NCI-H1694 treated with DMSO at 0.1 percent for 48 hours (cell line): ENCODE measurements at regions not wholly inside any gene's neighbourhood (a gene's known extent, or its start where the extent isn't known, plus 50 kb on each side); places are given as distances from the start of the nearest gene placed in this dataset.

Experiments used
- DNase-seq: peaks from one replicate; lab custom pipeline; 2025; lab: John Stamatoyannopoulos, UW

DNA sequence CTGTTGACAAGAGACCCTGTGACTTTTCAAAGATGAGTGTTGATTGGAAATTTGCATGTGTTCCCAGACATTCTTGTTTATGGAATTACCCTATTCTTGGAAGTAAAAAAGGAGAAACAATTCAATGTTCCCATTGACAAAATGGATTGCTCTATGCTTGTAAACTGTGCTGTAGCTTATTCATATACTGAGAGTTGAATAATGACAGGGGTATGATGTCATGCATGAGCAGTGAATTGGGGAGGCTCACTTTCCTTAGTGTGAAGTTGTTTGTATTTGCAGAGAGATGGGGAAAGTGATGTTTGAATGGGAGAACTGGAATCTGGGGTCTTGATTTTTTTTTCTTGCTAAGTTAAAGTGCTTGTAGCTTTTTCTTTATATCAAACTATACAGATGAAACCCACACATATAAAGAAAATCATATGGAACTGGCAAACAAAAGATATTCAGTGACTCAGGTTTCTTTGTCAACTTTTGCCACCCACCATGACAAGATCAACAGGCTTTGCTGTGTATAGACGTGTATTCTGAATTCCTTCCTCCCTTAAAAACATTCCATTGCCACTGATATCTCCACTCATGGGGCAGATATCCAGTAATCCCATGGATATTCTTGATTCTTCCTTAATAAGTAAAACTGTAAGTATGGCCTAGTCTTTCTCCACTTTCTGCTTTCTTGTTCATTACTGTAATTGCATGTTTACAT is 97.8 kb upstream of the JAG1 start:
- DNase-seq: no peak

DNA sequence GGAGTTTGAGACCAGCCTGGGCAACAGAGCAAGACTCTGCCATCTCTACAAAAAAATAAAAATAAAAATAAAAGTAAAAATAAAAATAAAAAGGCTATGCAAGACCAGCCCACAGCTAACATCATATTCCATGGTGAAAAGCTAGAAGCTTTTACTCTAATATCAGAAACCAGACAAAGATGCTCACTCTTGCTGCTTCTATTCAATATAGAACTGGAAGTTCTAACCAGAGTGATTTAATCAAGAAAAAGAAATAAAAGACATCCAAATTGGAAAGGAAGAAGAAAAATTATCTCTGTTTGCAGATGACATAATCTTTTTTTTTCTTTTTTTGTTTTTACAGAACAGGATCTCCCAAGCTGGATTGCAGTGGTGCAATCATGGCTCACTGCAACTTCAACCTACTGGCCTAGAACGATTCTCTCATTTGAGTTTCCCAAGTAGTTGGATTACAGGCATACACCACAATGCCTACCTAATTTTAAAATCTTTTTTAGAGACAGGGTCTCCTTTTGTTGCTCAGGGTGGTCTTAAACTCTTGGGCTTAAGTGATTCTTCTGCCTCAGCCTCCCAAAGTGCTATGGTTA is 100.7 kb upstream of the JAG1 start:
- no peak for DNase-seq

- DNase-seq: no peak
These were observed 103.9 kb upstream of the JAG1 start for GRCh38 chr20:10777710-10778109.

- no peak for DNase-seq
These were observed 106.1 kb upstream of the JAG1 start for GRCh38 chr20:10779911-10780310.

DNA sequence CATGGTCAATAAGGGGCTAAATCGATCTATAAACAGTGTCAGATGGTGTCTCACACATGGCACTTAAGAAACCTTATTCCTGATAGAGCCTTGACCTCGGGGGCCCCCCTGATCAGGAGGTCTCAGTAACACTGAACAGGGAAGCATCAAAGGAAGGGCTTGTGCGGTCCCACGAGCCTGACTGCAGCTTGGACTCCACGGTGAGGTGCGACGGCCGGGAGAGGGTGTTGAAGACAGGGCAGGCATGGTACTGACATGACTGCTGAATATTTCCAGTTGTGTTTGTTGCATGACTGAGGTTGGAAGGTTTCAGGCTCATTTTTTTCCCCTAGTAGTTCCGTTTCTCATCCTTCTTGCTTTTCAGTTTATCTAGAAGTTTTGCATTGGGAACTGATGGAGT is 107.1 kb upstream of the JAG1 start:
- no peak for DNase-seq

DNA sequence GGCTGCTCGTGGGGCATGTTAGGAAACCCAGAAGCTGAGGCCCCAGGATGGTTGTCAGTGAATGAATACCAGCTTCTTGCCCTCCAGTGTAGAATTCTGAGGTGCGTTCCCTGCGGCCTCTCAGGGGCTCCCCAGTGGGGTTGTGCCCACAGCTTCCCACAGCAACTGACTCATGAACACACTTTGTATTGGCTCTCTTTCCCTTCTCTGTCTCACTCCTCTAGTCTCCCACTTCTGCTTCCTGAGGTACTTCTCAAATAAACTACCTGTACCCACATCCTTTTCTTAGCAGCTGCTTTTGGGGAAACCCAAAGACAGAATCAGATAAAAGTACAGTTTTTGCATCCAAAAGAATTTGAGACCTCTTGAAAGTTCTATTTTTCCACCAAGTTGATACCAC is 107.7 kb upstream of the JAG1 start:
- DNase-seq: no peak

GRCh38 chr20:10783707-10784553 is 110.1 kb upstream of the JAG1 start:
- no peak for DNase-seq

DNA sequence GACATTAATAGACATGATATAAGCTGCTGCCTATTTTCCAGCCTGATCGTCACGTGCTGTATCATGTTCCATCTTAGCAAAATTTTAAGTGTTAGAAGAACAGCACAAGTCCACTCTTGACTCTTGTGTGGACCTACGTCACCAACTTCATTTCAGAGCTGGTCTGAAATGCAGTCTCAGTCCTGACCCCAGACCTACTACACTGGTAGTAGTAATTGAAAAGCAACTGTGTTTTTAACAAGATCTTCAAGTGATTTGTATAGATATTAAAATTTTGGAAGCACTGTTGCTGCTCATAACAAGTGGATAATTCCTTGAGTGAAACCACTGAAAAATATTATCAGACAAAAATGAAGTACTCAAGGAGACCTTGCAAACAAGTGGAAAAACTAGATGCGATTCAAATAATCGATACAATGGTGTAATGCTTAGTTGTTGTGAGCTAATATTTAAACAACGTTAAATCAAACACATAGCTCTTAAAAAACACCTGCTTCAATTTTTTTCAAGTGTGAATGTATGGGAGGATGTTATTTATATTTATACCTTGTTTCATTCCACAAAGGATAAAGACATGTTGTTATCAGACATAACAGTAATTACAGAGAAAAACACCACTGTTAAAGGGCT is 110.9 kb upstream of the JAG1 start:
- DNase-seq: no peak

DNA sequence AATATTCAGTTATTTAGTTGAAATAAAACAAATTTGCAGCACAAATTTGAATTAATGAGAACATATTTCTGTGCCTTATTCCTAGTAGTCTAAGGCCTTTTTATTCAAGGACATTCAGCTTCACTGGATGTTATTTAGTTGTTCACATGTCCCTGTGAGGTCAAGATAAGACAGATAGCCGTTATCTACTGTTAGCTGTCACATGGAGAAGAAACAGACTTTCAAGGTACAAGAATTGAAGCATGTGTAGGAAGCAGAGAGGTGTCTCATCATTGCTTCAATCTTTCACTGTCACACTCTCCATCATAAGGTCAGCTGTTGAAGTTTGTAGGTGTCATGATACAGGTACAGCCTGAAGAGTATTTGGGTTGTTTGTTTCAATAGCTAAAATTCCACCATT is 112.9 kb upstream of the JAG1 start:
- no peak for DNase-seq

DNA sequence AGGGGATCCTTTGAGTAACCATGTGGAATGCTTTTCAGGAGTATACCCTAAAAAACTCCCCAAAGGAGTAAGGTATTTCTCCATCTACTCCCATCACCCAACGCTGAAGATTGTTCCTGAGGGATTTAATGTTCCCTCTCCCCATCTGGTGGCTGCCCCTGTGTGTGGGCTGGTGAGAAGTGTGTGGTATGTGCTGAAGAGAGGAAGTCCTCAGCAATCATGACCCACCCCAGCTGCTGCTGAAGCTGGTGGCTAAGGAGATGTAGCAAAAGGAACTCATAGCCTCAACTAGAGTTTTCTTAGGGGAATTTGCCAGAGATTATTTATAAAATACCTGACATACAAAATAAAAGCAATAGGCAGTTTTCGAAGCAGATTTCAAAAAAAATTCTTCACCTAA is 114.3 kb upstream of the JAG1 start:
- DNase-seq: no peak

DNA sequence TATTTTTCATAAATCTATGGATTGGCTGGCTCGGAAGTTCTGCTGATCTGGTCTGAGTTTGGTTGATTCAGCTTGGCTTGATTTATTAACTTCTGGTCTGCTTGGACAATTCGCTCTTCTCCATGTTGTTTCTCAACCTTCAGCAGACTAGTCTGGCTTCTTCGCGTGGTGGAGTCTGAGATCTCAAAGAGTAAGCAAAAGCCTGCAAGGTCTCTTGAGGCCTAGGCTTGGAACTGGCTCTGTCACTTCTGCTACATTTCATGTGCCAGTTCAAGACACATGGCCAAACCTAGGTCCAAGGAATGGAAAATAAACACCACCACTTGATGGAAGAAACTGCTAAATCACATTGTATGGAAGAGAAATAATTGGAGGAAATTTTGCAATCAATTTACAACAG is 115.1 kb upstream of the JAG1 start:
- no peak for DNase-seq

DNA sequence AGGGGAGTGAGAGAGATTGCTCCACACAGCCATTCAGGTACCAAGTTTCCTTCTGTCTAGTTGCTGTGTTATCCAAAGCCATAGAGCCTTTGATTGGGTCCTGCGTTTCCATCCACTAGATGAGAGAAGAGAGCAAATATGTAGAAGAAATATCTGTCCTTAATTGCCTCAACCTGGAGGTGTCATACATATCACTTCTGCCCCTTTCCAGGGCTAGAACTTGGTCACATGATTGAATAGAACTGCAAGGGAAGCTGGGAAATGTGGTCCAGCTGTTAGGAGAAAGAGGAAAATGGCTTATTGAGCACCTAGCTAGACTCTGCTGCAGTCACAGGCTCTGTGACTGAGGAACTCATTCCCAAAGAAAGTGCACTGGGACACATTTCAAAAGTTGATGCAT is 115.6 kb upstream of the JAG1 start:
- DNase-seq: no peak

DNA sequence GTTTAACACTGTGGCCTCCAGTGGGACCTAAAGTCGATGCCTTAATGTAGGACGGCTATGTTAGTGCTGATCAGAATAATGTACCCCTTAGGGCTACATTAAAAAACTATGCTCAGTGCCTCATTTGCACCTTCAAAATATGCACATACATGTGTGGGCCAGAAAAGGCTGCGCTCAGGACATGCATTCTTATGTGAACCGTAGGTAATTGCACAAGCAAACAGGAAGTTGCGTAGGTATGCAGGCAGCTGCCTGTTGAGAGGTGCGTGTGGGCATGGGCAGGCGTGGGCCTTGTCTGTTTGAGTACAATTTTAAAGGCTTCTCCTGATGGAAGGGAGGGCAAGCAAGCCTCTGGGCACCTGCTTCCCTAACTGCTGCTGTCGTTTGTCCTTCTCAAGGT is 116.2 kb upstream of the JAG1 start:
- DNase-seq: no peak

- no peak for DNase-seq
These were observed 118.5 kb upstream of the JAG1 start for GRCh38 chr20:10792291-10792690.

- DNase-seq: no peak
These were observed 120.0 kb upstream of the JAG1 start for GRCh38 chr20:10793766-10794165.

- no peak for DNase-seq
These were observed 121.0 kb upstream of the JAG1 start for GRCh38 chr20:10794765-10795164.

DNA sequence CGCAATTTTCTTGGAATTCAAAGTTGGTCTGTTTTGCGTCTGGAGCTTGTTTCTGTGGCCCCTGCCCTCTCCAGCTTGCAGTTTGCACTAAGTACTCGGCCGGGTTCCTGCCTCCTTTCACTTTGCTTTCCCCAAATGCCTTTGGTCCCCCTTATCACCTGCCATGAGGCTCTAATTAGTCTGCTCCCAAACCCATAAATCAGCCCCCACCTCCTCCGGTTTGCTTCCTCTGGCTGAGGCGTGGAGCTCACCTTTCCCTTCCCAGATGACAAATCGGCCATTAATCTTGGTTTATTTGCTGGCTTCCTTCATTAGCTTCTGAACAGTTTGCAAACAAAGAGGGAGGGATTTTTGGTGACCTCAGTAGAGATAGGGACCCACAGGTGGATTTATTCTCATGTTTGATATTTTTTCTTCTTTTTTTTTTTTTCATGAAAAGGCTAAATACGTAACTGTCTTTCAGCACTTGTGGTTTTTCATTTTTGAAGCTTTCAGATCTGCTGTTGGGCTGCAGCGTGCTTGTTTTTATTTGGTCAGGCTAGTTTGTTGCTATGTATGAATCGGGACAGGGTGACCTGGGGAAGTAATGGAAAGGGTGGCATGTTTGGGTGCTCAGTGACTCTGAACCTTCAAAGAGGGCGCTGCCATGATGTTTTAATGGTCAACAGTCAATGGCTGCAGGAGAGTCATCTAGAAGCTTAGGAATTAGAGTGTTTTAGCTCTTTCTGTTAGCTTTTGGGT is 121.7 kb upstream of the JAG1 start:
- DNase-seq: no peak

DNA sequence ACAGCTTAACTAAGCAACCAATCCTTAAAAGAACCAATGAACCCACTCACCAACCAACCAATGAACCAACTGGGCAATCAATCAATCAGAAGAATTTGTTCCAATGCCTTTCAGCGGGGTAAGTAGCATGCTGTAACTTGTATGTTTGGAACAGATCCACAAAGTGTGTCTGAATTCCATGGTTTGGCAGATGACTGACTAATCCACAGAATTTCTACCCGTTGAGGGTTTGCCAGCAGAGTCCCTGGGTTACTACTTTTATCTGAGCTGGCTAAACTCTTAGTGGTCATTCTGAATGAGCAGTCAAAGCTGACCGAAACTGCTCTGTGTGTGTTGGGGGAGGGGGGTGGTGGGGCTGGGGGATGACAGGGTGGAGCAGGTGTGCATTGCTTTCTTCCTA is 125.0 kb upstream of the JAG1 start:
- DNase-seq: no peak

GRCh38 chr20:10799735-10800134 is 125.9 kb upstream of the JAG1 start:
- no peak for DNase-seq

GRCh38 chr20:10800288-10800687 is 126.5 kb upstream of the JAG1 start:
- no peak for DNase-seq

- no peak for DNase-seq
These were observed 128.4 kb upstream of the JAG1 start for GRCh38 chr20:10802236-10802635.

DNA sequence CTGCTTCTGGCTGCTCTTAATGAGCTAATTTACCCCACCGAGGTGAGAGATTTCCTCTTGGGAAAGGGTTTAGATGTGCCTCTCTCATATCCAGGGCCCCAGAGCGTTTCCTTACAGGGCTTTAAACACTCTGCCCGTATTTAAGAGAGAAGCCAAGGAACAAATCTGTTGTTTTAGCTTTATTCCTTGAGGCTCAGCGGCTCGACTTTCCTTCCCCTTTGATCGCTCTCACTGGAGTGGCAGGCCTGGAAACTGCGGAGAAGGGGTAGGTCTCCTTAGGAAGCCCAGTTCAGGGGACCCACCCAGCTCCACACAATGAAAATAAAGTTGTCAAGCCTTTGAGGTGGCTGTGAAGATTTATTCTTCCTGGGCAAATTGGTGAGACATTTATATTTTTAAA is 132.0 kb upstream of the JAG1 start:
- no peak for DNase-seq
